GM06990 (cell line): ENCODE measurements at regions not wholly inside any gene's neighbourhood (a gene's known extent, or its start where the extent isn't known, plus 50 kb on each side); places are given as distances from the start of the nearest gene placed in this dataset.

ENCODE experiments used
- DNase-seq: peaks from one replicate; pipeline ENCODE4 v3.0.0-alpha.2; 2011; ENCODE audit not compliant: insufficient read length; ENCODE audit errors: extremely low read depth
- H3K27me3 ChIP-seq: replicated peaks from 2 replicates; pipeline ENCODE4 v1.6.0; 2011; ENCODE audit warnings: low read length; ENCODE audit not compliant: control insufficient read depth, insufficient read depth
- H3K36me3 ChIP-seq: 2 replicates; pipeline ENCODE4 v1.5.1; 2011; ENCODE audit warnings: low read length; ENCODE audit not compliant: control insufficient read depth, insufficient read depth
- H3K4me3 ChIP-seq: replicated peaks from 2 replicates; pipeline ENCODE4 v1.5.1; 2011; ENCODE audit warnings: low read depth, mild to moderate bottlenecking, control low read depth, low read length
- CTCF ChIP-seq: IDR thresholded peaks from 2 replicates; pipeline ENCODE4 v1.5.1; 2011; ENCODE audit warnings: low read length, control low read depth, mild to moderate bottlenecking, inconsistent platforms; ENCODE audit not compliant: insufficient read depth, poor library complexity, severe bottlenecking

DNA sequence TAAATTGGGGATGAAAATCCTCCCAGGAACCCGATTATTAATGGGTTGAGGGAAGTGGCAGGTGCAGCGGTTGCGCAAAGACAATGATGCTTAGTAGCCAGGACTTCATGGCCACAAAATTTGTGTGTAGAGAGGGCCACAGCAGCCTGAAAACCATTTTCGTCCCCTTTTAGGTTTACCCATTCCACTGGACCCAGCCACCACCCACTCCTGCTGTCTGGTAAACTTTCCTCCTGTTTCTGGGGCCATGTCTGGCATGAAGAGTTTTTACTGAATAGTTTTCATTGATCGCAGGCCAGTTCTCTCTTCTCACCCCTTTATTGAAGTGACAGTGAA lies 69.5 kb upstream of the SYT13 start:
- DNase-seq: no peak
- H3K36me3 ChIP-seq: no peaks in the 10 kb centered on the region
- no peak for TF ChIP-seq CTCF
- H3K4me3 ChIP-seq: peak overlapping the region; percentile 59
- no peaks in the 10 kb centered on the region for H3K27me3 ChIP-seq

DNA sequence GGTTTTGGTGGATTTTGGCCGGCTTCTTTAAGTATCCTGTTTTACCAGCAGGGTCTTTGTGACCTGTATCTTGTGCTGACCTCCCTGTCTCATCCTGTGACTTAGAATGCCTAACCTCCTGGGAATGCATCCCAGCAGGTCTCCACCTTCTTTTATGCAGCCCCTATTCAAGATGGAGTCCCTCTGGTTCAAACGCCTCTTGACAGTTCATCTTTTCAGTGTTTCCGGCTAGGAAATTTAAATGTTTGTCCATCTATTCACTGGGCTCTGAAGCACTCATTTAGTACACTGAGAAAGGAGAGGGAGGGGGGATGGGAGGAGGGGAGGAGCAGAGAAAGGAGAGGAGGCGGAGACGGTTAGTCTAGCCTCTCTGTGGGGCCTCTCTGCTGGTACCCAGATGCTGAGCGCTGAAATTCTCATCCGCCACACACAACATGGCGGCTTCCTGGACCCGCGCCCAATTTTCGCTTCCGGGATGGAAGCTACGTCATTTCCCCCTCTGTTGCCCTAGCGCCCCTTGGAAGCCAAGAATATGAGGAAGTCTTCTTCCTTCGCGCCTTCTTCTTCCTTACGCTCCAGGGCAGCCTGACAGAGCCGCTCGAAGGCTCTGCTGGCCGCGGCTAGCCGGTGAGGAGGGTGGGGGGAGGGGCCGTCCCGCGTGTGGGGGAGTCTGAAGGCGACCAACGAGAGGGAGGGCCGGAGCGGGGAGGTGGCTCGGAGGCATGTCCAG lies 69.0 kb upstream of the SYT13 start:
- Histone ChIP-seq H3K4me3 (peak overlapping the region; percentile 59), H3K27me3 (no peaks in the 10 kb centered on the region), H3K36me3 (no peaks in the 10 kb centered on the region)
- no peak for TF ChIP-seq CTCF
- peak; percentile 68 for DNase-seq

DNA sequence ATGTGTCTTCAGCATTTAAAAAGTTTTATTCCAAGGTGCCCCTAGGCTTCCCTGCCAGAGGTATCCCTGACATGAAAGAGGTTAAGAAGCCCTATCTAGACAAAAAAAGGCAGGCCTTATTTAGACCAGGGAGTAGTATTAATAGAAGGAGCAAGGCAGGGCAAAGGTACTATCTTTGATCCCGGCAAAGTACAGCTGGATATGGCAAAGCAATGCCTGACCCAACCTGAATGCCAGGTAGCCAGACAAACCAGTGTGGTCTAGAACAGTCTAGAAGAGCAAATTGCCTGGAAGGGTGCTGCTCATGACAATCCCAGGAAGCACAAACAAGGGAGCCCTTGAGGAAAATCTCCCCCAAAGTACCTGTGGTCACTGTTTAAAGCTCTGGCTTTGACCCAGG lies 62.6 kb upstream of the SYT13 start:
- Histone ChIP-seq H3K27me3 (no peaks in the 10 kb centered on the region), H3K4me3 (no peak overlapping the region), H3K36me3 (no peaks in the 10 kb centered on the region)
- no peak for TF ChIP-seq CTCF
- DNase-seq: no peak

DNA sequence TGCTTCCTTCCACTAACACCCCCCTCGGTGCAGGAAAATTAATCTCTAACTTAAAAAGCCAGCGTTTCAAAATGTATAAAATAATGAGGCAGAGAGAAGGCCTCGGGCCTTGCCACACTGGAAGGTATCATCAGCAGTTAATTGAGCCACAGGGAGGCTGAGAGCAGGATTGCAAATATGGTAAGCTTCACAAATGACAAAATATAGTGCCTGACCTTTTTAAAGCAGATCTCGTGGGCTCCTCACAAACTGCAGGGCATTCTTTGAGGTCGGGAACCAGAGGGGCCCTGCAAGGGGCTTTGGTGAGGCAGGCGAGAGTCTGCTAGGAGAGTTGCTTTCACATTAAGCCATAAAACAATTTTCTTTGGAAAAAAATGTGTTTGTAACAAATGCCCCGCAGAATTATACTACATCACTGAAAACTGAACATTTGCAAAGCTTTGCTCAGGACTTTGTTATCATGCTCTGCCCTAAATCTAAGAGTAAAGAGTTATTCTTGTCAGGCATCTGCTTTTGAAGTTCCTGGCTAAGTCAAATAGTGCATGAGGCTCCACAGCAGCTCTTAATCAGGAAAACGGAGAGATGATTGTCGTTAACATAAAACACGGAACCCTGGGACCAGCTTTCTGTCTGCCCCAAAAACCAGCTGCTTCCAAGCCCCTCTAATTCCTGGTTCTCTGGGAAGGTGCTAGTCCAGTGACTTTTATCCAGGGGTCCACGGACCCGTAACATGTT lies 61.4 kb upstream of the SYT13 start:
- no peak overlapping the region for H3K4me3 ChIP-seq
- no peak for DNase-seq
- H3K36me3 ChIP-seq: no peaks in the 10 kb centered on the region
- no peak for TF ChIP-seq CTCF
- no peaks in the 10 kb centered on the region for H3K27me3 ChIP-seq

GRCh38 chr11:45345491-45345890 lies 59.4 kb upstream of the SYT13 start:
- TF ChIP-seq CTCF: no peak
- H3K4me3 ChIP-seq: no peak overlapping the region
- no peaks in the 10 kb centered on the region for H3K36me3 ChIP-seq
- no peaks in the 10 kb centered on the region for H3K27me3 ChIP-seq
- DNase-seq: no peak

DNA sequence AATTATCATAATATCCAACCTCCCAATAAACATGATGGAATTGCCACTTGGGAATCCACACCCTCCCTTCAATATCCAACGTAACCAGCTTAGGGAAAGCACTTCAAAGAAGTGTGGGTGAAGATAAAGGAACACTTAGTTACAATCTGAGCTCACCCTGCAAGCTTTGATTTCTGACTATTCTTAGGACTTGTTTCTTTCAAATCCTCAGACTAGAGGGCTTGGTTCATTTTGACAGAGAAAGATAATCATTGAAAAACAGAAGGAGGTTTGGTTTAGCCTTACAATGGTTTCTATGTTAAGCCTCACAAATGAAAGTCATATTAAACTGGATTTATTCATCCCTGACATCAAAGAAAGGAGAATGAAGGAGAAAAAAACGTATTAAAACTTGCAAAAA lies 57.9 kb upstream of the SYT13 start:
- no peak for DNase-seq
- H3K27me3 ChIP-seq: no peaks in the 10 kb centered on the region
- H3K4me3 ChIP-seq: no peak overlapping the region
- TF ChIP-seq CTCF: no peak
- H3K36me3 ChIP-seq: no peaks in the 10 kb centered on the region
